WTC11 (cell line): ENCODE measurements at regions not wholly inside any gene's neighbourhood (a gene's known extent, or its start where the extent isn't known, plus 50 kb on each side); places are given as distances from the start of the nearest gene placed in this dataset.

Experiments
- ATAC-seq: fragments of 200-7000 bp; cut with Tn5 transposase; 2 replicates; pipeline ENCODE4 v1.10.0; 2021; ENCODE audit warnings: mild to moderate bottlenecking, moderate library complexity
- CTCF ChIA-PET: fragments of 300-600 bp; sonication (Branson Sonifier 250); formaldehyde crosslinking; loops from one replicate; lab custom pipeline; 2021; ENCODE audit warnings: antibody characterized with exemption; lab: Charles Lee
- POLR2A ChIA-PET: fragments of 350-600 bp; sonication (Branson Sonifier 250); formaldehyde crosslinking; loops from one replicate; lab custom pipeline; 2021; ENCODE audit warnings: antibody characterized with exemption; lab: Charles Lee
- DNase-seq: peaks from one replicate; pipeline ENCODE4 v3.0.0; 2021; ENCODE audit warnings: low spot score
- H3K27ac Mint-ChIP-seq: 2 replicates; pipeline ENCODE4 v1.8.0; 2021; ENCODE audit warnings: mixed read lengths
- H3K27me3 Mint-ChIP-seq: 2 replicates; pipeline ENCODE4 v1.8.0; 2021; ENCODE audit warnings: low read depth, mild to moderate bottlenecking, moderate library complexity, mixed read lengths
- H3K36me3 Mint-ChIP-seq: 2 replicates; pipeline ENCODE4 v1.8.0; 2021; ENCODE audit warnings: mixed read lengths
- H3K4me1 Mint-ChIP-seq: 2 replicates; pipeline ENCODE4 v1.8.0; 2022; ENCODE audit warnings: mixed read lengths
- H3K4me3 Mint-ChIP-seq: 2 replicates; pipeline ENCODE4 v1.8.0; 2021; ENCODE audit warnings: mild to moderate bottlenecking, moderate library complexity, mixed read lengths
- H3K9me3 Mint-ChIP-seq: 2 replicates; pipeline ENCODE4 v1.8.0; 2021; ENCODE audit warnings: mixed read lengths
- ATF2 ChIP-seq: sonication (generic); formaldehyde crosslinking; IDR thresholded peaks from 2 replicates; pipeline ENCODE4 v1.8.1; 2022; ENCODE audit warnings: low read depth, missing genetic modification reagents, borderline replicate concordance
- CBFB ChIP-seq: sonication (generic); formaldehyde crosslinking; IDR thresholded peaks from 2 replicates; pipeline ENCODE4 v1.8.1; 2022; ENCODE audit warnings: mild to moderate bottlenecking, low read depth, missing genetic modification reagents
- CREM ChIP-seq: sonication (generic); formaldehyde crosslinking; IDR thresholded peaks from 2 replicates; pipeline ENCODE4 v1.8.1; 2022; ENCODE audit warnings: mild to moderate bottlenecking, missing genetic modification reagents, moderate library complexity
- ELF4 ChIP-seq: sonication (generic); formaldehyde crosslinking; IDR thresholded peaks from 2 replicates; pipeline ENCODE4 v1.8.1; 2022; ENCODE audit warnings: low read depth, mild to moderate bottlenecking, moderate library complexity, missing genetic modification reagents
- EMX1 ChIP-seq: fragments of 250-450 bp; sonication (Bioruptor Pico); IDR thresholded peaks from 2 replicates; pipeline ENCODE4 v1.8.0; 2021; ENCODE audit warnings: mild to moderate bottlenecking
- ETV6 ChIP-seq: sonication (generic); formaldehyde crosslinking; IDR thresholded peaks from 2 replicates; pipeline ENCODE4 v1.8.1; 2022; ENCODE audit warnings: mild to moderate bottlenecking, missing genetic modification reagents
- GTF2I ChIP-seq: fragments of 250-450 bp; sonication (Bioruptor Pico); conservative IDR thresholded peaks from 2 replicates; pipeline ENCODE4 v1.4.0; 2021; ENCODE audit warnings: mild to moderate bottlenecking
- JUN ChIP-seq: sonication (generic); formaldehyde crosslinking; IDR thresholded peaks from 2 replicates; pipeline ENCODE4 v1.8.0; 2023; ENCODE audit warnings: mild to moderate bottlenecking, missing genetic modification reagents
- KAT7 ChIP-seq: sonication (generic); formaldehyde crosslinking; IDR thresholded peaks from 2 replicates; pipeline ENCODE4 v1.8.1; 2023; ENCODE audit warnings: missing genetic modification reagents, mild to moderate bottlenecking, borderline replicate concordance
- MAX ChIP-seq: sonication (generic); formaldehyde crosslinking; IDR thresholded peaks from 2 replicates; pipeline ENCODE4 v1.8.0; 2022; ENCODE audit warnings: mild to moderate bottlenecking, missing genetic modification reagents
- MYBL2 ChIP-seq: sonication (generic); formaldehyde crosslinking; IDR thresholded peaks from 2 replicates; pipeline ENCODE4 v1.8.1; 2023; ENCODE audit warnings: mild to moderate bottlenecking, moderate library complexity, missing genetic modification reagents
- RELA ChIP-seq: sonication (generic); formaldehyde crosslinking; IDR thresholded peaks from 2 replicates; pipeline ENCODE4 v1.8.1; 2022; ENCODE audit warnings: missing genetic modification reagents, mild to moderate bottlenecking, borderline replicate concordance
- SOX15 ChIP-seq: fragments of 250-450 bp; sonication (Bioruptor Pico); IDR thresholded peaks from 2 replicates; pipeline ENCODE4 v1.9.0; 2021; ENCODE audit warnings: mild to moderate bottlenecking
- TEAD1 ChIP-seq: sonication (generic); formaldehyde crosslinking; IDR thresholded peaks from 2 replicates; pipeline ENCODE4 v1.8.0; 2022; ENCODE audit warnings: mild to moderate bottlenecking, missing genetic modification reagents
- TEAD4 ChIP-seq: sonication (generic); formaldehyde crosslinking; IDR thresholded peaks from 2 replicates; pipeline ENCODE4 v1.8.0; 2022; ENCODE audit warnings: mild to moderate bottlenecking, missing genetic modification reagents
- ZBTB43 ChIP-seq: sonication (generic); formaldehyde crosslinking; IDR thresholded peaks from 2 replicates; pipeline ENCODE4 v1.8.1; 2023; ENCODE audit warnings: mild to moderate bottlenecking, missing genetic modification reagents
- ZNF219 ChIP-seq: sonication (generic); formaldehyde crosslinking; IDR thresholded peaks from 2 replicates; pipeline ENCODE4 v1.8.0; 2023; ENCODE audit warnings: missing genetic modification reagents, mild to moderate bottlenecking, borderline replicate concordance
- ZNF396 ChIP-seq: fragments of 250-450 bp; sonication (Bioruptor Pico); IDR thresholded peaks from 2 replicates; pipeline ENCODE4 v1.8.0; 2021; ENCODE audit warnings: mild to moderate bottlenecking, moderate library complexity, borderline replicate concordance
- TF ChIP-seq, protein P1 (sequence below): fragments of 250-450 bp; sonication (Bioruptor Pico); IDR thresholded peaks from 2 replicates; pipeline ENCODE4 v1.9.0; 2021; ENCODE audit warnings: mild to moderate bottlenecking
- TF ChIP-seq, protein P2 (sequence below): fragments of 250-450 bp; sonication (Bioruptor Pico); IDR thresholded peaks from 2 replicates; pipeline ENCODE4 v1.9.0; 2021; ENCODE audit warnings: mild to moderate bottlenecking
- TF ChIP-seq, protein P3 (sequence below): sonication (generic); formaldehyde crosslinking; IDR thresholded peaks from 2 replicates; pipeline ENCODE4 v1.8.1; 2022; ENCODE audit warnings: mild to moderate bottlenecking, moderate library complexity, missing genetic modification reagents
- TF ChIP-seq, protein P4 (sequence below): sonication (generic); formaldehyde crosslinking; conservative IDR thresholded peaks from 2 replicates; pipeline ENCODE4 v1.8.1; 2023; ENCODE audit warnings: mild to moderate bottlenecking, low read depth, missing genetic modification reagents, moderate library complexity
- TF ChIP-seq, protein P5 (sequence below): sonication (generic); formaldehyde crosslinking; IDR thresholded peaks from 2 replicates; pipeline ENCODE4 v1.8.1; 2023; ENCODE audit warnings: mild to moderate bottlenecking, missing genetic modification reagents, borderline replicate concordance

DNA sequence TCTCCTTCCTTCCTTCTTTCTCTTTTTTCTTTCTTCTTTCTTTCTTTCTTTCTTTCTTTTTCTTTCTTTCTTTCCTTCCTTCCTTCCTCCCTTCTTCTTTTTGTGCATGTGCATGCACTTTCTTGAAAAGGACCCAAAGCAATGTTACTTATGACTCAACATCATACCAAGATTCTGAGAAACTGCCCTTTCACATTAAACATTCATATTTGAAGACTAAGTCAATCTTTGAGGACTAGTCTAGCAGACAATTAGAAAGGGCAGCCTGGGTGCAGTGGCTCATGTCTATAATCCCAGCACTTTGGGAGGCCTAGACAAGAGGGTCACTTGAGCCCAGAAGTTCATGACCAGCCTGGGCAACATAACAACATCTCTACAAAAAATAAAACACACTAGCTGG is 212.8 kb upstream of the KITLG start (continued):
- TF ChIP-seq, protein P1, sequence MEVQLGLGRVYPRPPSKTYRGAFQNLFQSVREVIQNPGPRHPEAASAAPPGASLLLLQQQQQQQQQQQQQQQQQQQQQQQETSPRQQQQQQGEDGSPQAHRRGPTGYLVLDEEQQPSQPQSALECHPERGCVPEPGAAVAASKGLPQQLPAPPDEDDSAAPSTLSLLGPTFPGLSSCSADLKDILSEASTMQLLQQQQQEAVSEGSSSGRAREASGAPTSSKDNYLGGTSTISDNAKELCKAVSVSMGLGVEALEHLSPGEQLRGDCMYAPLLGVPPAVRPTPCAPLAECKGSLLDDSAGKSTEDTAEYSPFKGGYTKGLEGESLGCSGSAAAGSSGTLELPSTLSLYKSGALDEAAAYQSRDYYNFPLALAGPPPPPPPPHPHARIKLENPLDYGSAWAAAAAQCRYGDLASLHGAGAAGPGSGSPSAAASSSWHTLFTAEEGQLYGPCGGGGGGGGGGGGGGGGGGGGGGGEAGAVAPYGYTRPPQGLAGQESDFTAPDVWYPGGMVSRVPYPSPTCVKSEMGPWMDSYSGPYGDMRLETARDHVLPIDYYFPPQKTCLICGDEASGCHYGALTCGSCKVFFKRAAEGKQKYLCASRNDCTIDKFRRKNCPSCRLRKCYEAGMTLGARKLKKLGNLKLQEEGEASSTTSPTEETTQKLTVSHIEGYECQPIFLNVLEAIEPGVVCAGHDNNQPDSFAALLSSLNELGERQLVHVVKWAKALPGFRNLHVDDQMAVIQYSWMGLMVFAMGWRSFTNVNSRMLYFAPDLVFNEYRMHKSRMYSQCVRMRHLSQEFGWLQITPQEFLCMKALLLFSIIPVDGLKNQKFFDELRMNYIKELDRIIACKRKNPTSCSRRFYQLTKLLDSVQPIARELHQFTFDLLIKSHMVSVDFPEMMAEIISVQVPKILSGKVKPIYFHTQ (CRISPR knock-in tag) = no peak
- TF ChIP-seq TEAD4 (CRISPR knock-in tag) (no peak), ELF4 (CRISPR knock-in tag) (no peak), GTF2I (no peak)
- TF ChIP-seq, protein P2, sequence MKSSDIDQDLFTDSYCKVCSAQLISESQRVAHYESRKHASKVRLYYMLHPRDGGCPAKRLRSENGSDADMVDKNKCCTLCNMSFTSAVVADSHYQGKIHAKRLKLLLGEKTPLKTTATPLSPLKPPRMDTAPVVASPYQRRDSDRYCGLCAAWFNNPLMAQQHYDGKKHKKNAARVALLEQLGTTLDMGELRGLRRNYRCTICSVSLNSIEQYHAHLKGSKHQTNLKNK (CRISPR knock-in tag) = no peak
- TF ChIP-seq, protein P3, sequence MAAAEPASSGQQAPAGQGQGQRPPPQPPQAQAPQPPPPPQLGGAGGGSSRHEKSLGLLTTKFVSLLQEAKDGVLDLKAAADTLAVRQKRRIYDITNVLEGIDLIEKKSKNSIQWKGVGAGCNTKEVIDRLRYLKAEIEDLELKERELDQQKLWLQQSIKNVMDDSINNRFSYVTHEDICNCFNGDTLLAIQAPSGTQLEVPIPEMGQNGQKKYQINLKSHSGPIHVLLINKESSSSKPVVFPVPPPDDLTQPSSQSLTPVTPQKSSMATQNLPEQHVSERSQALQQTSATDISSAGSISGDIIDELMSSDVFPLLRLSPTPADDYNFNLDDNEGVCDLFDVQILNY (CRISPR knock-in tag) = no peak

GRCh38 chr12:88790231-88790630 is 210.0 kb upstream of the KITLG start:
- ATAC-seq (no peak), DNase-seq (no peak)
- peaks cover 7% of the 10 kb centered on the region for H3K27me3 Mint-ChIP-seq
- H3K9me3 Mint-ChIP-seq = peaks cover 60% of the 10 kb centered on the region
- CTCF ChIA-PET = no interaction called here
- H3K36me3 Mint-ChIP-seq = peaks cover 34% of the 10 kb centered on the region
- no peak overlapping the region for H3K4me3 Mint-ChIP-seq
- H3K27ac Mint-ChIP-seq = no peak overlapping the region
- H3K4me1 Mint-ChIP-seq = no peaks in the 10 kb centered on the region
- TF ChIP-seq, protein P4, sequence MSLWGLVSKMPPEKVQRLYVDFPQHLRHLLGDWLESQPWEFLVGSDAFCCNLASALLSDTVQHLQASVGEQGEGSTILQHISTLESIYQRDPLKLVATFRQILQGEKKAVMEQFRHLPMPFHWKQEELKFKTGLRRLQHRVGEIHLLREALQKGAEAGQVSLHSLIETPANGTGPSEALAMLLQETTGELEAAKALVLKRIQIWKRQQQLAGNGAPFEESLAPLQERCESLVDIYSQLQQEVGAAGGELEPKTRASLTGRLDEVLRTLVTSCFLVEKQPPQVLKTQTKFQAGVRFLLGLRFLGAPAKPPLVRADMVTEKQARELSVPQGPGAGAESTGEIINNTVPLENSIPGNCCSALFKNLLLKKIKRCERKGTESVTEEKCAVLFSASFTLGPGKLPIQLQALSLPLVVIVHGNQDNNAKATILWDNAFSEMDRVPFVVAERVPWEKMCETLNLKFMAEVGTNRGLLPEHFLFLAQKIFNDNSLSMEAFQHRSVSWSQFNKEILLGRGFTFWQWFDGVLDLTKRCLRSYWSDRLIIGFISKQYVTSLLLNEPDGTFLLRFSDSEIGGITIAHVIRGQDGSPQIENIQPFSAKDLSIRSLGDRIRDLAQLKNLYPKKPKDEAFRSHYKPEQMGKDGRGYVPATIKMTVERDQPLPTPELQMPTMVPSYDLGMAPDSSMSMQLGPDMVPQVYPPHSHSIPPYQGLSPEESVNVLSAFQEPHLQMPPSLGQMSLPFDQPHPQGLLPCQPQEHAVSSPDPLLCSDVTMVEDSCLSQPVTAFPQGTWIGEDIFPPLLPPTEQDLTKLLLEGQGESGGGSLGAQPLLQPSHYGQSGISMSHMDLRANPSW = no peak
- TF ChIP-seq ZNF396 (CRISPR knock-in tag) = no peak
- TF ChIP-seq, protein P5, sequence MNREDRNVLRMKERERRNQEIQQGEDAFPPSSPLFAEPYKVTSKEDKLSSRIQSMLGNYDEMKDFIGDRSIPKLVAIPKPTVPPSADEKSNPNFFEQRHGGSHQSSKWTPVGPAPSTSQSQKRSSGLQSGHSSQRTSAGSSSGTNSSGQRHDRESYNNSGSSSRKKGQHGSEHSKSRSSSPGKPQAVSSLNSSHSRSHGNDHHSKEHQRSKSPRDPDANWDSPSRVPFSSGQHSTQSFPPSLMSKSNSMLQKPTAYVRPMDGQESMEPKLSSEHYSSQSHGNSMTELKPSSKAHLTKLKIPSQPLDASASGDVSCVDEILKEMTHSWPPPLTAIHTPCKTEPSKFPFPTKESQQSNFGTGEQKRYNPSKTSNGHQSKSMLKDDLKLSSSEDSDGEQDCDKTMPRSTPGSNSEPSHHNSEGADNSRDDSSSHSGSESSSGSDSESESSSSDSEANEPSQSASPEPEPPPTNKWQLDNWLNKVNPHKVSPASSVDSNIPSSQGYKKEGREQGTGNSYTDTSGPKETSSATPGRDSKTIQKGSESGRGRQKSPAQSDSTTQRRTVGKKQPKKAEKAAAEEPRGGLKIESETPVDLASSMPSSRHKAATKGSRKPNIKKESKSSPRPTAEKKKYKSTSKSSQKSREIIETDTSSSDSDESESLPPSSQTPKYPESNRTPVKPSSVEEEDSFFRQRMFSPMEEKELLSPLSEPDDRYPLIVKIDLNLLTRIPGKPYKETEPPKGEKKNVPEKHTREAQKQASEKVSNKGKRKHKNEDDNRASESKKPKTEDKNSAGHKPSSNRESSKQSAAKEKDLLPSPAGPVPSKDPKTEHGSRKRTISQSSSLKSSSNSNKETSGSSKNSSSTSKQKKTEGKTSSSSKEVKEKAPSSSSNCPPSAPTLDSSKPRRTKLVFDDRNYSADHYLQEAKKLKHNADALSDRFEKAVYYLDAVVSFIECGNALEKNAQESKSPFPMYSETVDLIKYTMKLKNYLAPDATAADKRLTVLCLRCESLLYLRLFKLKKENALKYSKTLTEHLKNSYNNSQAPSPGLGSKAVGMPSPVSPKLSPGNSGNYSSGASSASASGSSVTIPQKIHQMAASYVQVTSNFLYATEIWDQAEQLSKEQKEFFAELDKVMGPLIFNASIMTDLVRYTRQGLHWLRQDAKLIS (CRISPR knock-in tag) = no peak
- no peak for TF ChIP-seq RELA
- TF ChIP-seq, protein P2 (CRISPR knock-in tag) = no peak
- TF ChIP-seq ZBTB43 (CRISPR knock-in tag) = no peak
- TF ChIP-seq CREM (CRISPR knock-in tag) = no peak
- TF ChIP-seq CBFB = no peak
- TF ChIP-seq ETV6 (CRISPR knock-in tag) = no peak
- TF ChIP-seq SOX15 (CRISPR knock-in tag) = no peak
- no peak for TF ChIP-seq MAX (CRISPR knock-in tag)
- TF ChIP-seq TEAD1 (CRISPR knock-in tag) = no peak
- TF ChIP-seq EMX1 (CRISPR knock-in tag) = no peak
- TF ChIP-seq JUN = no peak
- no peak for TF ChIP-seq MYBL2 (CRISPR knock-in tag)
- TF ChIP-seq KAT7 (CRISPR knock-in tag) = no peak
- TF ChIP-seq ZNF219 (CRISPR knock-in tag) = no peak
- TF ChIP-seq ATF2 (CRISPR knock-in tag) = no peak
- POLR2A ChIA-PET = no interaction called here
